Activated CD4-positive, alpha-beta T cell treated with anti-CD3 and anti-CD28 coated beads, Interleukin-2, amount 50 U/mL, for 16 hours (primary cell): ENCODE measurements at regions not wholly inside any gene's neighbourhood (a gene's known extent, or its start where the extent isn't known, plus 50 kb on each side); places are given as distances from the start of the nearest gene placed in this dataset.

Source experiments
- DNase-seq: peaks from one replicate; pipeline ENCODE4 v3.0.0-alpha.2; 2020

- DNase-seq = no peak
Observed at GRCh38 chr10:89093728-89094127, 103.1 kb downstream of the FAS start.

- no peak for DNase-seq
Observed at GRCh38 chr10:89092981-89093380, 102.4 kb downstream of the FAS start.

- DNase-seq = no peak
Observed at GRCh38 chr10:89092439-89092838, 101.8 kb downstream of the FAS start.

- DNase-seq = no peak
Observed at GRCh38 chr10:89091496-89091895, 100.9 kb downstream of the FAS start.

GRCh38 chr10:89090756-89091445 lies 100.3 kb downstream of the FAS start:
- DNase-seq = no peak

GRCh38 chr10:89086801-89087521 lies 96.4 kb downstream of the FAS start:
- peak; percentile 45 for DNase-seq

- no peak for DNase-seq
Observed at GRCh38 chr10:89085153-89085552, 94.6 kb downstream of the FAS start.

- no peak for DNase-seq
Observed at GRCh38 chr10:89082086-89082485, 91.5 kb downstream of the FAS start.

- DNase-seq = no peak
Observed at GRCh38 chr10:89080660-89081059, 90.1 kb downstream of the FAS start.

GRCh38 chr10:89079961-89080360 lies 89.4 kb downstream of the FAS start:
- no peak for DNase-seq

GRCh38 chr10:89078724-89079672 lies 88.4 kb downstream of the FAS start:
- no peak for DNase-seq

- DNase-seq = peak; percentile 14
Observed at GRCh38 chr10:89076120-89076519, 85.5 kb downstream of the FAS start.

- DNase-seq = no peak
Observed at GRCh38 chr10:89075631-89076030, 85.0 kb downstream of the FAS start.

- DNase-seq = no peak
Observed at GRCh38 chr10:89074120-89074519, 83.5 kb downstream of the FAS start.

- no peak for DNase-seq
Observed at GRCh38 chr10:89073719-89074118, 83.1 kb downstream of the FAS start.

- no peak for DNase-seq
Observed at GRCh38 chr10:89069589-89069988, 79.0 kb downstream of the FAS start.
